HCT116 (cell line): ENCODE measurements at regions not wholly inside any gene's neighbourhood (a gene's known extent, or its start where the extent isn't known, plus 50 kb on each side); places are given as distances from the start of the nearest gene placed in this dataset.

Experiments
- CBX3 ChIP-seq: IDR thresholded peaks from 2 replicates; pipeline ENCODE4 v1.6.1; 2012; ENCODE audit warnings: low read depth
- EZH2 ChIP-seq: fragments of 200-600 bp; sonication (generic); IDR thresholded peaks from 2 replicates; pipeline ENCODE4 v1.6.1; 2017; ENCODE audit warnings: antibody characterized with exemption, mixed run types
- EZH2phosphoT487 ChIP-seq: fragments of 200-600 bp; IDR thresholded peaks from 2 replicates; pipeline ENCODE4 v1.6.1; 2018; ENCODE audit warnings: antibody characterized with exemption, borderline replicate concordance
- FOSL1 ChIP-seq: IDR thresholded peaks from 2 replicates; pipeline ENCODE4 v1.6.1; 2012; ENCODE audit warnings: low read depth
- JUND ChIP-seq: IDR thresholded peaks from 2 replicates; pipeline ENCODE4 v1.6.1; 2012
- POLR2A ChIP-seq: IDR thresholded peaks from 2 replicates; pipeline ENCODE4 v1.7.0; 2011; ENCODE audit warnings: borderline replicate concordance; ENCODE audit not compliant: insufficient read depth, insufficient read length; ENCODE audit errors: extremely low read depth
- POLR2AphosphoS5 ChIP-seq: IDR thresholded peaks from 2 replicates; pipeline ENCODE4 v1.6.1; 2011; ENCODE audit warnings: mild to moderate bottlenecking, low read depth, low read length, moderate library complexity
- SIN3A ChIP-seq: IDR thresholded peaks from 2 replicates; pipeline ENCODE4 v1.6.1; 2012; ENCODE audit warnings: low read depth
- YY1 ChIP-seq: IDR thresholded peaks from 2 replicates; pipeline ENCODE4 v1.6.1; 2011; ENCODE audit warnings: low read length, low read depth, moderate library complexity, mild to moderate bottlenecking; ENCODE audit not compliant: insufficient replicate concordance; ENCODE audit errors: extremely low read depth
- TF ChIP-seq, protein P1 (sequence below), 3 experiments: fragments of 200-600 bp in 1 of 3; sonication (generic) in 1 of 3; IDR thresholded peaks in 2 of 3; conservative IDR thresholded peaks in 1 of 3; 2 replicates each; pipeline ENCODE4 v1.5.1; 2012 to 2017; ENCODE audit warnings: low read depth in 2 of 3, low read length in 2 of 3, antibody characterized with exemption in 1 of 3, borderline replicate concordance in 1 of 3, control low read depth in 1 of 3, mild to moderate bottlenecking in 1 of 3, mixed read lengths in 1 of 3, mixed run types in 1 of 3, moderate library complexity in 1 of 3; ENCODE audit not compliant: insufficient read depth in 1 of 3
- TF ChIP-seq, protein P2 (sequence below): IDR thresholded peaks from 2 replicates; pipeline ENCODE4 v1.6.1; 2012
- TF ChIP-seq, protein P3 (sequence below): IDR thresholded peaks from 2 replicates; pipeline ENCODE4 v1.6.1; 2012; ENCODE audit warnings: low read depth

DNA sequence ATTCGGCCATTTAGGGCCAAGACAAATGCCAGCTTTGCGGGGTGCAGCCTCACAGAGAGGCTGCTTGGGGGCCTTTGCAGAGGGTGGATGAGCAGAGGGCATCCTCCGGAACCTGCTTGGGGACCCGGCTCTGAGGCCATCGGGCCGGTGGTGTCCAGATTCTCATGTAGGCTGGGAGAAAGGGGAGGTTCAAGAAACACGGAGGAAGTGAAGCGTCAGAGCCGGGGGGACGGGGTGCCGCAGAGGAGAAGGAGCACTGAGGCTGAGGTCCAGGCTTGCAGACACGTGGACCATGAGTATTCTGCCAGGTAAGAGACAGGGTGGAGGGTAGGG is 150.7 kb upstream of the SHH start:
- TF ChIP-seq, protein P1, sequence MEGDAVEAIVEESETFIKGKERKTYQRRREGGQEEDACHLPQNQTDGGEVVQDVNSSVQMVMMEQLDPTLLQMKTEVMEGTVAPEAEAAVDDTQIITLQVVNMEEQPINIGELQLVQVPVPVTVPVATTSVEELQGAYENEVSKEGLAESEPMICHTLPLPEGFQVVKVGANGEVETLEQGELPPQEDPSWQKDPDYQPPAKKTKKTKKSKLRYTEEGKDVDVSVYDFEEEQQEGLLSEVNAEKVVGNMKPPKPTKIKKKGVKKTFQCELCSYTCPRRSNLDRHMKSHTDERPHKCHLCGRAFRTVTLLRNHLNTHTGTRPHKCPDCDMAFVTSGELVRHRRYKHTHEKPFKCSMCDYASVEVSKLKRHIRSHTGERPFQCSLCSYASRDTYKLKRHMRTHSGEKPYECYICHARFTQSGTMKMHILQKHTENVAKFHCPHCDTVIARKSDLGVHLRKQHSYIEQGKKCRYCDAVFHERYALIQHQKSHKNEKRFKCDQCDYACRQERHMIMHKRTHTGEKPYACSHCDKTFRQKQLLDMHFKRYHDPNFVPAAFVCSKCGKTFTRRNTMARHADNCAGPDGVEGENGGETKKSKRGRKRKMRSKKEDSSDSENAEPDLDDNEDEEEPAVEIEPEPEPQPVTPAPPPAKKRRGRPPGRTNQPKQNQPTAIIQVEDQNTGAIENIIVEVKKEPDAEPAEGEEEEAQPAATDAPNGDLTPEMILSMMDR (IDR thresholded peaks at IDR 0.05 in 2 of 3, conservative IDR thresholded peaks at IDR 0.05 in 1 of 3; ENCODE audit: borderline replicate concordance in 1 of 3, insufficient read depth in 1 of 3, low read depth in 2 of 3, low read length in 2 of 3), result no peak
- TF ChIP-seq POLR2A (no peak), FOSL1 (no peak), EZH2 (no peak), CBX3 (no peak), EZH2phosphoT487 (no peak), JUND (no peak), SIN3A (no peak), YY1 (no peak), POLR2AphosphoS5 (no peak)
- TF ChIP-seq, protein P2, sequence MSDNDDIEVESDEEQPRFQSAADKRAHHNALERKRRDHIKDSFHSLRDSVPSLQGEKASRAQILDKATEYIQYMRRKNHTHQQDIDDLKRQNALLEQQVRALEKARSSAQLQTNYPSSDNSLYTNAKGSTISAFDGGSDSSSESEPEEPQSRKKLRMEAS, result no peak
- TF ChIP-seq, protein P3, sequence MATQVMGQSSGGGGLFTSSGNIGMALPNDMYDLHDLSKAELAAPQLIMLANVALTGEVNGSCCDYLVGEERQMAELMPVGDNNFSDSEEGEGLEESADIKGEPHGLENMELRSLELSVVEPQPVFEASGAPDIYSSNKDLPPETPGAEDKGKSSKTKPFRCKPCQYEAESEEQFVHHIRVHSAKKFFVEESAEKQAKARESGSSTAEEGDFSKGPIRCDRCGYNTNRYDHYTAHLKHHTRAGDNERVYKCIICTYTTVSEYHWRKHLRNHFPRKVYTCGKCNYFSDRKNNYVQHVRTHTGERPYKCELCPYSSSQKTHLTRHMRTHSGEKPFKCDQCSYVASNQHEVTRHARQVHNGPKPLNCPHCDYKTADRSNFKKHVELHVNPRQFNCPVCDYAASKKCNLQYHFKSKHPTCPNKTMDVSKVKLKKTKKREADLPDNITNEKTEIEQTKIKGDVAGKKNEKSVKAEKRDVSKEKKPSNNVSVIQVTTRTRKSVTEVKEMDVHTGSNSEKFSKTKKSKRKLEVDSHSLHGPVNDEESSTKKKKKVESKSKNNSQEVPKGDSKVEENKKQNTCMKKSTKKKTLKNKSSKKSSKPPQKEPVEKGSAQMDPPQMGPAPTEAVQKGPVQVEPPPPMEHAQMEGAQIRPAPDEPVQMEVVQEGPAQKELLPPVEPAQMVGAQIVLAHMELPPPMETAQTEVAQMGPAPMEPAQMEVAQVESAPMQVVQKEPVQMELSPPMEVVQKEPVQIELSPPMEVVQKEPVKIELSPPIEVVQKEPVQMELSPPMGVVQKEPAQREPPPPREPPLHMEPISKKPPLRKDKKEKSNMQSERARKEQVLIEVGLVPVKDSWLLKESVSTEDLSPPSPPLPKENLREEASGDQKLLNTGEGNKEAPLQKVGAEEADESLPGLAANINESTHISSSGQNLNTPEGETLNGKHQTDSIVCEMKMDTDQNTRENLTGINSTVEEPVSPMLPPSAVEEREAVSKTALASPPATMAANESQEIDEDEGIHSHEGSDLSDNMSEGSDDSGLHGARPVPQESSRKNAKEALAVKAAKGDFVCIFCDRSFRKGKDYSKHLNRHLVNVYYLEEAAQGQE, result no peak
